ENCODE measurements at regions not wholly inside any gene's neighbourhood (a gene's known extent, or its start where the extent isn't known, plus 50 kb on each side); places are given as distances from the start of the nearest gene placed in this dataset.
A peak's percentile ranks its signal among the peaks of the same experiment; 100 is the strongest.
"Not testable (repeated sequence)": the region's sequence is repeated elsewhere in the genome, so short reads cannot be mapped to it uniquely, and the experiment has no call there.

GRCh38 chr14:22255017-22255950 is 333.7 kb downstream of the DAD1 start:
- DNase-seq (ENCODE audit: low spot score) = no peak

GRCh38 chr14:22252686-22253085 is 336.3 kb downstream of the DAD1 start:
- DNase-seq (ENCODE audit: low spot score) = no peak

- DNase-seq (ENCODE audit: low spot score) = no peak
These were observed 337.9 kb downstream of the DAD1 start for GRCh38 chr14:22251090-22251489.

GRCh38 chr14:22249770-22250169 is 339.3 kb downstream of the DAD1 start:
- DNase-seq (ENCODE audit: low spot score) = no peak

GRCh38 chr14:22243971-22244581 is 344.9 kb downstream of the DAD1 start:
- no peak for DNase-seq (ENCODE audit: low spot score)

- not testable (repeated sequence) for DNase-seq (ENCODE audit: low spot score)
These were observed 350.7 kb downstream of the DAD1 start for GRCh38 chr14:22238320-22238719.

- DNase-seq (ENCODE audit: low spot score) = no peak
These were observed 355.6 kb downstream of the DAD1 start for GRCh38 chr14:22233377-22233776.

GRCh38 chr14:22232933-22233332 is 356.1 kb downstream of the DAD1 start:
- DNase-seq (ENCODE audit: low spot score) = no peak

GRCh38 chr14:22232486-22232885 is 356.5 kb downstream of the DAD1 start:
- no peak for DNase-seq (ENCODE audit: low spot score)

GRCh38 chr14:22231018-22231417 is 358.0 kb downstream of the DAD1 start:
- DNase-seq (ENCODE audit: low spot score) = no peak

GRCh38 chr14:22230517-22230916 is 358.5 kb downstream of the DAD1 start:
- DNase-seq (ENCODE audit: low spot score) = no peak

- DNase-seq (ENCODE audit: low spot score) = no peak
These were observed 361.9 kb downstream of the DAD1 start for GRCh38 chr14:22227084-22227483.

- DNase-seq (ENCODE audit: low spot score) = peak; percentile 4
These were observed 362.6 kb downstream of the DAD1 start for GRCh38 chr14:22226381-22226780.

GRCh38 chr14:22225516-22226140 is 363.4 kb downstream of the DAD1 start:
- DNase-seq (ENCODE audit: low spot score) = no peak

- peak; percentile 4 for DNase-seq (ENCODE audit: low spot score)
These were observed 367.5 kb downstream of the DAD1 start for GRCh38 chr14:22221508-22221907.

- DNase-seq (ENCODE audit: low spot score) = no peak
These were observed 368.6 kb downstream of the DAD1 start for GRCh38 chr14:22220427-22220826.

GRCh38 chr14:22218728-22219127 is 370.3 kb downstream of the DAD1 start:
- DNase-seq (ENCODE audit: low spot score) = no peak

GRCh38 chr14:22213120-22213519 is 375.9 kb downstream of the DAD1 start:
- no peak for DNase-seq (ENCODE audit: low spot score)

GRCh38 chr14:22210906-22211305 is 378.1 kb downstream of the DAD1 start:
- DNase-seq (ENCODE audit: low spot score) = no peak

- DNase-seq (ENCODE audit: low spot score) = no peak
These were observed 379.0 kb downstream of the DAD1 start for GRCh38 chr14:22210026-22210425.

GRCh38 chr14:22203036-22203435 is 386.0 kb downstream of the DAD1 start:
- no peak for DNase-seq (ENCODE audit: low spot score)

GRCh38 chr14:22202313-22202712 is 386.7 kb downstream of the DAD1 start:
- DNase-seq (ENCODE audit: low spot score) = no peak

Data from SW480 (cell line).